Prostate gland (tissue), 2 donors: ENCODE measurements at regions not wholly inside any gene's neighbourhood (a gene's known extent, or its start where the extent isn't known, plus 50 kb on each side); places are given as distances from the start of the nearest gene placed in this dataset.

Source experiments
- DNase-seq: peaks from one replicate; pipeline ENCODE4 v3.0.0-alpha.2; 2019; ENCODE audit warnings: low spot score
- H3K27ac ChIP-seq, 2 donors: fragments of 200-600 bp; sonication (generic); 2 replicates each; pipeline ENCODE4 v1.5.1; 2017 to 2019
- H3K27me3 ChIP-seq: fragments of 200-600 bp; sonication (generic); replicated peaks from 2 replicates; pipeline ENCODE4 v1.5.1; 2019; ENCODE audit not compliant: insufficient read depth
- H3K36me3 ChIP-seq, 2 donors: fragments of 200-600 bp; sonication (generic); 1 replicate in 1 of 2; 2 replicates in 1 of 2; pipeline versions ENCODE4 v1.5.1 to v1.8.1; 2017 to 2019
- H3K4me1 ChIP-seq: fragments of 200-600 bp; sonication (generic); replicated peaks from 2 replicates; pipeline ENCODE4 v1.5.1; 2019
- H3K4me3 ChIP-seq, 2 donors: fragments of 200-600 bp; sonication (generic); 2 replicates each; pipeline ENCODE4 v1.5.1; 2017 to 2019
- H3K9me3 ChIP-seq: fragments of 200-600 bp; sonication (generic); 2 replicates; pipeline ENCODE4 v1.5.1; 2017
- CTCF ChIP-seq, 4 experiments: fragments of 200-600 bp in 2 of 4; fragments of 450-650 bp in 2 of 4; sonication (generic) in 2 of 4; IDR thresholded peaks; 1 replicate in 3 of 4; 2 replicates in 1 of 4; pipeline ENCODE4 v1.5.1; 2016 to 2019; ENCODE audit warnings: antibody characterized with exemption in 4 of 4, mild to moderate bottlenecking in 2 of 4, moderate library complexity in 2 of 4
- POLR2A ChIP-seq: fragments of 450-650 bp; IDR thresholded peaks from one replicate; pipeline ENCODE4 v1.6.1; 2016; ENCODE audit warnings: antibody characterized with exemption, mild to moderate bottlenecking
- POLR2AphosphoS5 ChIP-seq: sonication (generic); formaldehyde crosslinking; IDR thresholded peaks from one replicate; pipeline ENCODE4 v1.6.1; 2017; ENCODE audit warnings: antibody characterized with exemption
- WGBS: methylation state at CpG from one replicate; pipeline ENCODE4 v1.1.5; 2018; 5-methylcytosine and 5-hydroxymethylcytosine counted together
- intact Hi-C: fragments of 100-400 bp; cut with DNase I; formaldehyde crosslinking; loops from one replicate; pipeline ENCODE4 v1.14.2; 2022

- intact Hi-C loops = no loop called here
- no peaks in the 10 kb centered on the region for H3K4me1 ChIP-seq
- TF ChIP-seq POLR2AphosphoS5 (no peak), POLR2A (no peak), CTCF (IDR thresholded peaks at IDR 0.05) (no peak)
- WGBS = 91% methylated on average over 4 of the region's 4 CpGs
- no peak overlapping the region for H3K27ac ChIP-seq
- no peak overlapping the region for H3K4me3 ChIP-seq
- H3K27me3 ChIP-seq = no peaks in the 10 kb centered on the region
- no peaks in the 10 kb centered on the region for H3K9me3 ChIP-seq
- DNase-seq = no peak
- H3K36me3 ChIP-seq = no peaks in the 10 kb centered on the region
Observed at GRCh38 chr1:193421487-193421886, 235.1 kb upstream of the B3GALT2 start.

GRCh38 chr1:193419295-193419694 is 232.9 kb upstream of the B3GALT2 start:
- TF ChIP-seq POLR2A = no peak
- no peak for TF ChIP-seq POLR2AphosphoS5
- no peak for TF ChIP-seq CTCF (IDR thresholded peaks at IDR 0.05)
- Histone ChIP-seq H3K27me3 (no peaks in the 10 kb centered on the region), H3K27ac (no peak overlapping the region), H3K4me3 (no peak overlapping the region), H3K4me1 (no peaks in the 10 kb centered on the region), H3K36me3 (no peaks in the 10 kb centered on the region), H3K9me3 (no peaks in the 10 kb centered on the region)
- no peak for DNase-seq
- 92% methylated on average over 1 of the region's 1 CpG for WGBS
- intact Hi-C loops = loop anchor here (5.0 kb wide), 1 partner anchor 232 kb away; the partner anchor contains the start of gene B3GALT2

- Histone ChIP-seq H3K27ac (no peak overlapping the region), H3K4me3 (peak overlapping the region in 1 of 2 donors; percentile 7), H3K27me3 (no peaks in the 10 kb centered on the region), H3K36me3 (no peaks in the 10 kb centered on the region), H3K9me3 (no peaks in the 10 kb centered on the region), H3K4me1 (no peaks in the 10 kb centered on the region)
- intact Hi-C loops = loop anchor here (5.0 kb wide), 1 partner anchor 231 kb away; the partner anchor contains the start of gene B3GALT2
- DNase-seq = no peak
- 79% methylated on average over 3 of the region's 3 CpGs for WGBS
- TF ChIP-seq POLR2A (no peak), CTCF (IDR thresholded peaks at IDR 0.05) (no peak), POLR2AphosphoS5 (no peak)
Observed at GRCh38 chr1:193418745-193419058, 232.3 kb upstream of the B3GALT2 start.

GRCh38 chr1:193417945-193418744 is 231.7 kb upstream of the B3GALT2 start:
- Histone ChIP-seq H3K36me3 (no peaks in the 10 kb centered on the region), H3K27ac (peak overlapping the region; percentile 1 to 37), H3K4me3 (peak overlapping the region in 1 of 2 donors; percentile 7), H3K27me3 (no peaks in the 10 kb centered on the region), H3K4me1 (no peaks in the 10 kb centered on the region), H3K9me3 (no peaks in the 10 kb centered on the region)
- no peak for DNase-seq
- TF ChIP-seq CTCF (IDR thresholded peaks at IDR 0.05) (no peak), POLR2A (no peak), POLR2AphosphoS5 (no peak)
- intact Hi-C loops = loop anchor here (5.0 kb wide), 1 partner anchor 231 kb away; the partner anchor contains the start of gene B3GALT2
- 34% methylated on average over 4 of the region's 4 CpGs for WGBS

GRCh38 chr1:193417403-193417802 is 231.0 kb upstream of the B3GALT2 start:
- Histone ChIP-seq H3K4me3 (no peak overlapping the region), H3K36me3 (no peaks in the 10 kb centered on the region), H3K27me3 (no peaks in the 10 kb centered on the region), H3K27ac (peak overlapping the region in 1 of 2 donors; percentile 37), H3K9me3 (no peaks in the 10 kb centered on the region), H3K4me1 (no peaks in the 10 kb centered on the region)
- DNase-seq = no peak
- intact Hi-C loops = loop anchor here (5.0 kb wide), 1 partner anchor 230 kb away; the partner anchor contains the start of gene B3GALT2
- TF ChIP-seq POLR2AphosphoS5 (no peak), POLR2A (no peak), CTCF (IDR thresholded peaks at IDR 0.05) (no peak)
- 68% methylated on average over 1 of the region's 1 CpG for WGBS
